PC-3 (cell line): ENCODE measurements at regions not wholly inside any gene's neighbourhood (a gene's known extent, or its start where the extent isn't known, plus 50 kb on each side); places are given as distances from the start of the nearest gene placed in this dataset.

ENCODE experiments used
- ATAC-seq: fragments of 200-7000 bp; cut with Tn5 transposase; 2 replicates; pipeline ENCODE4 v1.9.1; 2020; ENCODE audit warnings: mild to moderate bottlenecking, moderate library complexity
- BruUV-seq: library from RNA; stranded (reverse); fragments of 400-500 nt; replicated peaks from 2 replicates; lab custom pipeline; 2021; lab: Mats Ljungman, UMichigan
- CTCF ChIA-PET: fragments of 300-600 bp; sonication (Branson Sonifier 250); formaldehyde crosslinking; loops from one replicate; lab custom pipeline; 2022; ENCODE audit warnings: antibody characterized with exemption; lab: Charles Lee
- POLR2A ChIA-PET: fragments of 300-600 bp; sonication (Branson Sonifier 250); formaldehyde crosslinking; loops from one replicate; lab custom pipeline; 2022; ENCODE audit warnings: antibody characterized with exemption; ENCODE audit not compliant: unreplicated experiment; lab: Charles Lee
- DNase-seq: peaks from one replicate; pipeline ENCODE4 v3.0.0-alpha.2; 2015
- H2AFZ ChIP-seq: fragments of 300-600 bp; sonication (generic); 2 replicates; pipeline ENCODE4 v1.6.0; 2016; ENCODE audit warnings: antibody characterized with exemption, low read length
- H3F3A ChIP-seq: fragments of 300-600 bp; sonication (generic); one replicate; pipeline ENCODE4 v1.6.0; 2017; ENCODE audit warnings: antibody characterized with exemption, low read length, control low read depth, mild to moderate bottlenecking; ENCODE audit not compliant: unreplicated experiment
- H3K27ac ChIP-seq: fragments of 300-600 bp; sonication (generic); 2 replicates; pipeline ENCODE4 v1.5.1; 2016; ENCODE audit warnings: mild to moderate bottlenecking, low read length
- H3K27me3 ChIP-seq: fragments of 300-600 bp; sonication (generic); 2 replicates; pipeline ENCODE4 v1.6.1; 2016; ENCODE audit warnings: low read length, mixed read lengths
- H3K36me3 ChIP-seq: fragments of 300-600 bp; sonication (generic); 2 replicates; pipeline ENCODE4 v1.6.1; 2016; ENCODE audit warnings: low read depth, mixed run types, low read length, mixed read lengths
- H3K4me1 ChIP-seq: fragments of 300-600 bp; sonication (generic); 2 replicates; pipeline ENCODE4 v1.5.1; 2016; ENCODE audit warnings: low read length; ENCODE audit not compliant: insufficient read depth
- H3K4me2 ChIP-seq: fragments of 300-600 bp; sonication (generic); 2 replicates; pipeline ENCODE4 v1.6.0; 2016; ENCODE audit warnings: low read length
- H3K4me3 ChIP-seq: fragments of 300-600 bp; sonication (generic); 2 replicates; pipeline ENCODE4 v1.5.1; 2016; ENCODE audit warnings: mild to moderate bottlenecking, low read length, mixed read lengths
- H3K79me2 ChIP-seq: fragments of 300-600 bp; sonication (generic); 2 replicates; pipeline ENCODE4 v1.6.1; 2017; ENCODE audit warnings: low read length, mixed read lengths
- H3K9ac ChIP-seq: fragments of 300-600 bp; sonication (generic); 2 replicates; pipeline ENCODE4 v1.6.0; 2016; ENCODE audit warnings: mild to moderate bottlenecking, low read length
- H3K9me2 ChIP-seq: fragments of 300-600 bp; sonication (generic); replicated peaks from 2 replicates; pipeline ENCODE4 v1.6.1; 2016; ENCODE audit warnings: mixed run types, low read length, mixed read lengths
- H3K9me3 ChIP-seq: fragments of 300-600 bp; sonication (generic); 2 replicates; pipeline ENCODE4 v1.6.1; 2016; ENCODE audit warnings: low read length, mixed read lengths
- H4K20me1 ChIP-seq: fragments of 300-600 bp; sonication (generic); 2 replicates; pipeline ENCODE4 v1.6.1; 2016; ENCODE audit warnings: low read length, mixed read lengths
- CTCF ChIP-seq: fragments of 300-600 bp; sonication (generic); conservative IDR thresholded peaks from 2 replicates; pipeline ENCODE4 v1.5.1; 2017; ENCODE audit warnings: antibody characterized with exemption, low read depth, mild to moderate bottlenecking, low read length
- EZH2 ChIP-seq: fragments of 300-600 bp; sonication (generic); IDR thresholded peaks from one replicate; pipeline ENCODE4 v1.6.1; 2017; ENCODE audit warnings: antibody characterized with exemption, mild to moderate bottlenecking, low read length; ENCODE audit not compliant: unreplicated experiment
- EZH2phosphoT487 ChIP-seq: fragments of 300-600 bp; sonication (generic); IDR thresholded peaks from 2 replicates; pipeline ENCODE4 v1.6.1; 2018; ENCODE audit warnings: mild to moderate bottlenecking, antibody characterized with exemption, low read length, borderline replicate concordance
- intact Hi-C: fragments of 100-400 bp; cut with micrococcal nuclease; formaldehyde crosslinking; loops from 2 replicates; pipeline ENCODE4 v1.9.0; 2023

DNA sequence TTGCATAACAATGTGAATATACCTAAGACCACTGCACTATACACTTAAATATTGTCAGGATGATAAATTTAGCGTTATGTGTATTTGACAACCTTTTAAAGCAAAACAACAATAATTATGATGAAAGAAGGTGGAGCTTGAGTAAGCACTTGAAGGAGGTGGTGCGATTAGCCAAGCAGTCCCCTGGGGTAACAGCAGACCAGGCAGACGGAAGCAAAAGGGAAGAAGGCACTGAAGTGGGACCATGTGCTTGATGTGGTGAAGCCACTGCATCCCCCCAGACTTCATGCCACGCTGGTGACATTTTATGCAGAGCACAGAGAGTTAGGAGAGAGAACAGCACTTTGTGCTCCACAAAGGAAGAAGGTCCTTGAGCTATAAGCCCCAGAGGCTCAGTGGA lies 58.3 kb upstream of the ZNF507 start:
- H3K4me2 ChIP-seq = no peak overlapping the region
- intact Hi-C loops = loop anchor here (1.0 to 2.0 kb wide), 2 partner anchors 38 to 283 kb away; no protein-coding TSS in a partner anchor
- H3K79me2 ChIP-seq = no peaks in the 10 kb centered on the region
- H3K9me2 ChIP-seq = no peaks in the 10 kb centered on the region
- H3K4me1 ChIP-seq = no peaks in the 10 kb centered on the region
- DNase-seq (no peak), ATAC-seq (no peak)
- no peak overlapping the region for H3K27ac ChIP-seq
- POLR2A ChIA-PET = interaction anchor here (0.5 kb wide), 1 partner anchor 160 kb away, joined by 9 read pairs; no protein-coding TSS in a partner anchor
- no TSS peak for BruUV-seq
- H3K27me3 ChIP-seq = peaks cover 8% of the 10 kb centered on the region; the same call in 1 of the 2 replicates
- H3K9me3 ChIP-seq = no peaks in the 10 kb centered on the region
- no peaks in the 10 kb centered on the region for H4K20me1 ChIP-seq
- no peak overlapping the region for H2AFZ ChIP-seq
- H3K4me3 ChIP-seq = no peak overlapping the region
- TF ChIP-seq EZH2 (no peak), EZH2phosphoT487 (no peak), CTCF (no peak)
- no peaks in the 10 kb centered on the region for H3F3A ChIP-seq
- no peak overlapping the region for H3K9ac ChIP-seq
- no peaks in the 10 kb centered on the region for H3K36me3 ChIP-seq
- CTCF ChIA-PET = interaction anchor here (1.0 kb wide), 1 partner anchor 283 kb away, joined by 5 read pairs; no protein-coding TSS in a partner anchor

- peaks cover 6% of the 10 kb centered on the region; the same call in 1 of the 2 replicates for H3K27me3 ChIP-seq
- ATAC-seq (peak; percentile 63), DNase-seq (peak; percentile 60)
- no peaks in the 10 kb centered on the region for H3K9me2 ChIP-seq
- TF ChIP-seq CTCF = peak; percentile 64
- TF ChIP-seq EZH2phosphoT487 = no peak
- BruUV-seq = no TSS peak
- H3K4me1 ChIP-seq = no peaks in the 10 kb centered on the region
- no peak overlapping the region for H3K9ac ChIP-seq
- H3K79me2 ChIP-seq = no peaks in the 10 kb centered on the region
- no peaks in the 10 kb centered on the region for H3K36me3 ChIP-seq
- intact Hi-C loops = loop anchor here (1.0 to 2.0 kb wide), 2 partner anchors 37 to 282 kb away; no protein-coding TSS in a partner anchor
- no peaks in the 10 kb centered on the region for H3K9me3 ChIP-seq
- no peak overlapping the region for H3K27ac ChIP-seq
- H2AFZ ChIP-seq = no peak overlapping the region
- no peaks in the 10 kb centered on the region for H3F3A ChIP-seq
- no peaks in the 10 kb centered on the region for H4K20me1 ChIP-seq
- POLR2A ChIA-PET = interaction anchor here (0.5 kb wide), 1 partner anchor 160 kb away, joined by 9 read pairs; no protein-coding TSS in a partner anchor
- CTCF ChIA-PET = interaction anchor here (1.0 kb wide), 1 partner anchor 282 kb away, joined by 5 read pairs; no protein-coding TSS in a partner anchor
- no peak overlapping the region for H3K4me3 ChIP-seq
- H3K4me2 ChIP-seq = peak overlapping the region; percentile 26; the same call in 1 of the 2 replicates
Measured at GRCh38 chr19:32287811-32288227, 57.6 kb upstream of the ZNF507 start.

DNA sequence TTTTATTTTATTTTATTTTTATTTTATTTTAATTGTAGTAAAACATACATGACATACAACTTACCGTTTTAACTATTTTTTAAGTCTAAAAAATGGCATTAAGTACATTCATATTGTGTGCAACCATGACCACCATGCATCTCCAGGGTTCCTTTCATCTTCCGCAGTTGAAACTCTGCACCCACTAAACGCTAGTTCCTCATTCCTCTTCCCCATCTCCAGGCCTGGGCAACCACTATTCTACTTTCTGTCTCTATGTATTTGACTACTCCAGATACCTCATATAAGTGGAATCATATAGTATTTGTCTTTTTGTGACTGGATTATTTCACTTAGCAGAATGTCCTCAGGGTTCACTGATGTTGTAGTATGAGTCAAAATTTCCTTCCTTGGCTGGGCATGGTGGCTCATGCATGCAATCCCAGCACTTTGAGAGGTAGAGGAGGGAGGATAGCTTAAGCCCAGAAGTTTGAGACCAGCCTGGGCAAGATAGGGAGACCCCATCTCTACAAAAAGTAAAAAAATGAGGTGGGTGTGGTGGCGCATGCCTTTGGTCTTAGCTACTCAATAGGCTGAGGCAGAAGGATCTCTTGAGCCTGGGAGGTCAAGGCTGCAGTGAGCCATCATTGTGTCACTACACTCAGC lies 55.7 kb upstream of the ZNF507 start:
- no peaks in the 10 kb centered on the region for H4K20me1 ChIP-seq
- no peak overlapping the region for H3K4me3 ChIP-seq
- no peaks in the 10 kb centered on the region for H3K9me2 ChIP-seq
- POLR2A ChIA-PET = no interaction called here
- TF ChIP-seq EZH2phosphoT487 = no peak
- TF ChIP-seq CTCF = no peak
- no peak for TF ChIP-seq EZH2
- H3K4me2 ChIP-seq = no peak overlapping the region
- BruUV-seq = no TSS peak
- H3K79me2 ChIP-seq = no peaks in the 10 kb centered on the region
- no peaks in the 10 kb centered on the region for H3K27me3 ChIP-seq
- intact Hi-C loops = no loop called here
- no peaks in the 10 kb centered on the region for H3K36me3 ChIP-seq
- ATAC-seq (no peak), DNase-seq (no peak)
- H3F3A ChIP-seq = no peaks in the 10 kb centered on the region
- H3K9ac ChIP-seq = no peak overlapping the region
- no peaks in the 10 kb centered on the region for H3K9me3 ChIP-seq
- no peak overlapping the region for H2AFZ ChIP-seq
- H3K27ac ChIP-seq = no peak overlapping the region
- no peaks in the 10 kb centered on the region for H3K4me1 ChIP-seq
- CTCF ChIA-PET = no interaction called here
